ENCODE measurements at regions not wholly inside any gene's neighbourhood (a gene's known extent, or its start where the extent isn't known, plus 50 kb on each side); places are given as distances from the start of the nearest gene placed in this dataset.

- TF ChIP-seq YY1 (IDR thresholded peaks at IDR 0.05; ENCODE audit: low read depth, low read length) = no peak
- TF ChIP-seq HSF1 (IDR thresholded peaks at IDR 0.05; ENCODE audit: low read depth, low read length) = no peak
- TF ChIP-seq E4F1 (IDR thresholded peaks at IDR 0.05; ENCODE audit: borderline replicate concordance, partially characterized antibody) = no peak
- no peak for TF ChIP-seq MTA2 (IDR thresholded peaks at IDR 0.05; ENCODE audit: low read depth)
- TF ChIP-seq ESRRA (IDR thresholded peaks at IDR 0.05; ENCODE audit: low read length) = no peak
- TF ChIP-seq POU2F2 (IDR thresholded peaks at IDR 0.05; ENCODE audit: borderline replicate concordance, low read depth, low read length) = no peak
- no peak for TF ChIP-seq POLR2A (IDR thresholded peaks at IDR 0.05; ENCODE audit: low read depth, low read length)
- no peak for TF ChIP-seq IRF3 (IDR thresholded peaks at IDR 0.05)
- no peak for TF ChIP-seq PBX3 (IDR thresholded peaks at IDR 0.05; ENCODE audit: insufficient replicate concordance, low read depth, low read length)
- TF ChIP-seq ZZZ3 (IDR thresholded peaks at IDR 0.05; ENCODE audit: control insufficient read depth, insufficient read length, low read depth) = no peak
- TF ChIP-seq LARP7 (IDR thresholded peaks at IDR 0.05) = no peak
- no peak for TF ChIP-seq HDAC2 (IDR thresholded peaks at IDR 0.05)
- no peak for TF ChIP-seq MTA3 (IDR thresholded peaks at IDR 0.05; ENCODE audit: borderline replicate concordance, low read length)
- H3K9ac ChIP-seq (ENCODE audit: control insufficient read depth, insufficient read depth, low read length) = no peak overlapping the region
- H3K9me3 ChIP-seq (replicated peaks; ENCODE audit: control insufficient read depth, insufficient read depth, low read length) = no peaks in the 10 kb centered on the region; the same call in 1 of the 3 replicates
- RAD21 ChIA-PET (ENCODE audit: unreplicated experiment) = no interaction called here
- H3K4me2 ChIP-seq (ENCODE audit: control insufficient read depth, insufficient read depth) = no peak overlapping the region
- SMC1A ChIA-PET (ENCODE audit: uncharacterized antibody, unreplicated experiment) = interaction anchor here (0.8 kb wide), 1 partner anchor 210 kb away, joined by 3 read pairs; no protein-coding TSS in a partner anchor
- no peaks in the 10 kb centered on the region; a peak in 2 of 4 replicates for H3K27me3 ChIP-seq (replicated peaks in 1 of 2; ENCODE audit: control insufficient read depth in 2 of 2, insufficient read depth in 2 of 2, low read length in 1 of 2)
- POLR2A ChIA-PET = no interaction called here
- intact Hi-C loops (cut with micrococcal nuclease; ENCODE audit: unreplicated experiment) (no loop called here), in situ Hi-C loops (cut with MboI) (no loop called here)
- BruUV-seq (replicated peaks) = no TSS peak
- DNase-seq (ENCODE audit: low read depth, low spot score) (no peak), FAIRE-seq (no peak), ATAC-seq (no peak)
- no peak overlapping the region for H3K27ac ChIP-seq (ENCODE audit: control insufficient read depth, insufficient read depth)
- WGBS (ENCODE audit: insufficient coverage, insufficient replicate concordance, low lambda C conversion rate, missing lambda C conversion rate) = 51% methylated on average over 3 of the region's 3 CpGs
- H3K4me1 ChIP-seq (ENCODE audit: control insufficient read depth, insufficient read depth, low read length) = no peaks in the 10 kb centered on the region
- CTCF ChIA-PET = no interaction called here
- H3K36me3 ChIP-seq (ENCODE audit: control insufficient read depth in 2 of 2, insufficient read depth in 2 of 2, low read length in 1 of 2) = no peaks in the 10 kb centered on the region
- H3K79me2 ChIP-seq (ENCODE audit: control insufficient read depth, insufficient read depth, low read length) = no peaks in the 10 kb centered on the region
- no peak overlapping the region for H2AFZ ChIP-seq (ENCODE audit: control insufficient read depth, low read depth, low read length)
- H3K4me3 ChIP-seq = no peak overlapping the region
- H4K20me1 ChIP-seq (ENCODE audit: control insufficient read depth, insufficient read depth) = no peaks in the 10 kb centered on the region
These were observed 121.0 kb upstream of the JAG1 start for GRCh38 chr20:10794765-10795164.

All from GM12878 (cell line).